ENCODE measurements at regions not wholly inside any gene's neighbourhood (a gene's known extent, or its start where the extent isn't known, plus 50 kb on each side); places are given as distances from the start of the nearest gene placed in this dataset.
"Not testable (repeated sequence)": the region's sequence is repeated elsewhere in the genome, so short reads cannot be mapped to it uniquely, and the experiment has no call there.

DNA sequence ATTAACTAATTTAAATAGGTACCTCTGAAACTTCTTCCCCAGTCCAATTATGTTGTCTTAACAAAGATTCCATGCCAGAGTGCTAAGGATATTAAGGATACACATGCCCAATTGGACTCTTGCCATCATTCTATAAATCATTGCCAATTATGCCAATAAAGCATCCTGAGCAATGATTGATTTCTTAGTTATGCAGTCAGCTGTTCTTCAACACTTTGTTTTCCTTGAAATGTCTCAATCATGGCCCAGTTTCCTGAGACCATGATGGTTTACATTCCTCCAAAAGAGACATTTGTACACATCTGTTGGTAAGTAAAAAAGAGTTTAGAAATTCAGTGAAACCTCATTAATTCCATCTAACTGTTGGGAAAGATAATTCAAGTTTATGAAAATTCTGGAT, 180.4 kb upstream of the PKN2 start:
- Histone ChIP-seq H3K36me3 (no peaks in the 10 kb centered on the region), H3K9me3 (no peaks in the 10 kb centered on the region), H3K27ac (no peak overlapping the region), H3K4me1 (no peaks in the 10 kb centered on the region), H3K27me3 (no peaks in the 10 kb centered on the region), H3K4me3 (no peak overlapping the region)
- in situ Hi-C loops (cut with MboI; ENCODE audit: low pct_ligation_motif_present in 1 of 4, low pct_unique_long_range_greater_than_20kb in 1 of 4, low sequenced_read_pairs in 3 of 4): no loop called here
- intact Hi-C loops (cut with DNase I; ENCODE audit: low total_unique reads): no loop called here
- TF ChIP-seq EP300 (IDR thresholded peaks at IDR 0.05; ENCODE audit: low read depth) (no peak), POLR2A (IDR thresholded peaks at IDR 0.05) (no peak), POLR2AphosphoS5 (IDR thresholded peaks at IDR 0.05) (no peak)
- TF ChIP-seq, protein P1, sequence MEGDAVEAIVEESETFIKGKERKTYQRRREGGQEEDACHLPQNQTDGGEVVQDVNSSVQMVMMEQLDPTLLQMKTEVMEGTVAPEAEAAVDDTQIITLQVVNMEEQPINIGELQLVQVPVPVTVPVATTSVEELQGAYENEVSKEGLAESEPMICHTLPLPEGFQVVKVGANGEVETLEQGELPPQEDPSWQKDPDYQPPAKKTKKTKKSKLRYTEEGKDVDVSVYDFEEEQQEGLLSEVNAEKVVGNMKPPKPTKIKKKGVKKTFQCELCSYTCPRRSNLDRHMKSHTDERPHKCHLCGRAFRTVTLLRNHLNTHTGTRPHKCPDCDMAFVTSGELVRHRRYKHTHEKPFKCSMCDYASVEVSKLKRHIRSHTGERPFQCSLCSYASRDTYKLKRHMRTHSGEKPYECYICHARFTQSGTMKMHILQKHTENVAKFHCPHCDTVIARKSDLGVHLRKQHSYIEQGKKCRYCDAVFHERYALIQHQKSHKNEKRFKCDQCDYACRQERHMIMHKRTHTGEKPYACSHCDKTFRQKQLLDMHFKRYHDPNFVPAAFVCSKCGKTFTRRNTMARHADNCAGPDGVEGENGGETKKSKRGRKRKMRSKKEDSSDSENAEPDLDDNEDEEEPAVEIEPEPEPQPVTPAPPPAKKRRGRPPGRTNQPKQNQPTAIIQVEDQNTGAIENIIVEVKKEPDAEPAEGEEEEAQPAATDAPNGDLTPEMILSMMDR (IDR thresholded peaks at IDR 0.05): no peak
- DNase-seq: no peak

DNA sequence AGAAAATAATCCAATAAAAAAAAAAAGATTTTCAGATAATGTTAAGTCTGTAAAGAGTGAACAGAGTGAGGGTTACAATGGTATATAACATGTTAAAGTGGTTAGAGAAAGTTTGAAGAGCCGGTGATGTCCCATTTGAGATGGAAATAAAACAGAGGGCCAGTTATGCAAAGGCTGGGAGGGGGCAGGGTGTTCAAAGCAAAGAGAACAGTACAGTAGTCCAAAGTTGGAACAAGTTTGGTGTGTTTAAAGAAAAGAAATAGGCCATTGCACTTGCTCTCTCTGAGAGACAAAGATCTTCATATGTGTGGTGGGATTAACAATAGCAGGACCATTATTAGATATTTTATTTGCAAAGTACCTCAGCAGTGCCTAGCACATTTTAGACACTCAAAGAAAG, 179.5 kb upstream of the PKN2 start:
- TF ChIP-seq EP300 (IDR thresholded peaks at IDR 0.05; ENCODE audit: low read depth): no peak
- TF ChIP-seq, protein P1 (IDR thresholded peaks at IDR 0.05): no peak
- TF ChIP-seq POLR2AphosphoS5 (IDR thresholded peaks at IDR 0.05): no peak
- TF ChIP-seq POLR2A (IDR thresholded peaks at IDR 0.05): no peak
- in situ Hi-C loops (cut with MboI; ENCODE audit: low pct_ligation_motif_present in 1 of 4, low pct_unique_long_range_greater_than_20kb in 1 of 4, low sequenced_read_pairs in 3 of 4): no loop called here
- Histone ChIP-seq H3K4me1 (no peaks in the 10 kb centered on the region), H3K4me3 (no peak overlapping the region), H3K27me3 (no peaks in the 10 kb centered on the region), H3K36me3 (no peaks in the 10 kb centered on the region), H3K27ac (no peak overlapping the region), H3K9me3 (no peaks in the 10 kb centered on the region)
- intact Hi-C loops (cut with DNase I; ENCODE audit: low total_unique reads): no loop called here
- no peak for DNase-seq
- WGBS, 2 donors (ENCODE audit: low coverage in 1 of 2): 71 to 77% methylated on average over 1 of the region's 1 CpG

DNA sequence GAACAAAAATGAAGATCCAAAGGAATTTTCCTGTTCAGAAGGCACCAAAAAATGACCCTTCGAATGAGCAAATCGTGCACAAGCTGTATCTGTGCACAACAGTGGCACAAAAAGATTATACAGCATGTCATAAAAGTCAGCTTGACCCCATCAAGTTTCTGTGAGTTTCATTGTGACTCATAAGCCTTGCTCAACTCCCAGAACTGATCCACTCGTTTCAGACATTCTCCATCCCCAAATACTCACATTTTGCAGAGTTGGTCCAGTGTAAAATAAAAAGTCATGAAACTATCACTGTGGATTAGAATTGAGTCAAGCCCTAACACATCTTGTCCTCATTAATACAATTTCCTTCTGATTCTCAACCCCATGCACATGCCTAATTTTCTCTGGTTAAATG, 174.7 kb upstream of the PKN2 start:
- WGBS, 2 donors (ENCODE audit: low coverage in 1 of 2): 37 to 54% methylated on average over 3 of the region's 3 CpGs
- in situ Hi-C loops (cut with MboI; ENCODE audit: low pct_ligation_motif_present in 1 of 4, low pct_unique_long_range_greater_than_20kb in 1 of 4, low sequenced_read_pairs in 3 of 4) (no loop called here), intact Hi-C loops (cut with DNase I; ENCODE audit: low total_unique reads) (no loop called here)

DNA sequence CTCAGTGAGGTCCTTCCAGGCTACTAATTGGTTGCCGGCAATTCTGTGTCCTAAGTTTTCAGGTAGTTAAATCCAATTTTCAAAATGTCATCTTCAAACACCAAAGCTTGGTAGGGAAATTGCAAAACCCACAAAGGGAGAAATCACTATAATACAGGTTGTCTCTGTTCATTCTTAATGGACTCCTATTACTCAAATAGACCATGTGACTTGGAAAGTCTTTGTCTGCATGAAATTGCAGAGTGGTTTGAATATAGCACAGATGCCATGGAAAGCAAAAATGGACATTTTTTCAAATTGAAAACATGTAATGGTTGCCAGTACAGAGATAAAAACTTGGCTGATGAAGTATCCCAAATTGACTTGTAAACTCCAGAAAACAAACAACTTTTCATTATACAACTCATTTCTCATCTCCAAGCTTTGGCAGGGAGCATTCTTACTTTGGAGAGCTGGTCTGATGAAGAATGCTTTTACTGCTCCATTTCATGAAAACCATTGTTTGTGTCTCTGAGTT, 169.5 kb upstream of the PKN2 start:
- in situ Hi-C loops (cut with MboI; ENCODE audit: low pct_ligation_motif_present in 1 of 4, low pct_unique_long_range_greater_than_20kb in 1 of 4, low sequenced_read_pairs in 3 of 4) (no loop called here), intact Hi-C loops (cut with DNase I; ENCODE audit: low total_unique reads) (no loop called here)
- Histone ChIP-seq H3K27ac (no peak overlapping the region), H3K27me3 (no peaks in the 10 kb centered on the region), H3K36me3 (no peaks in the 10 kb centered on the region), H3K4me3 (no peak overlapping the region), H3K4me1 (peaks cover 0 to 3% (median 0%) of the 10 kb centered on the region in 4 donors), H3K9me3 (no peaks in the 10 kb centered on the region)
- 88 to 92% methylated on average over 1 of the region's 1 CpG for WGBS, 2 donors (ENCODE audit: low coverage in 1 of 2)
- no peak for TF ChIP-seq EP300 (IDR thresholded peaks at IDR 0.05; ENCODE audit: low read depth)
- no peak for TF ChIP-seq POLR2A (IDR thresholded peaks at IDR 0.05)
- no peak for TF ChIP-seq POLR2AphosphoS5 (IDR thresholded peaks at IDR 0.05)
- TF ChIP-seq, protein P1 (IDR thresholded peaks at IDR 0.05): no peak
- no peak for DNase-seq

More for the DNA sequence above, 174.7 kb upstream of the PKN2 start:
- H3K27ac ChIP-seq: no peak overlapping the region
- H3K36me3 ChIP-seq: no peaks in the 10 kb centered on the region
- no peaks in the 10 kb centered on the region for H3K4me1 ChIP-seq
- no peak for DNase-seq
- TF ChIP-seq POLR2AphosphoS5 (IDR thresholded peaks at IDR 0.05) (no peak), POLR2A (IDR thresholded peaks at IDR 0.05) (no peak), EP300 (IDR thresholded peaks at IDR 0.05; ENCODE audit: low read depth) (no peak)
- TF ChIP-seq, protein P1 (IDR thresholded peaks at IDR 0.05): no peak
- no peaks in the 10 kb centered on the region for H3K9me3 ChIP-seq
- H3K27me3 ChIP-seq: no peaks in the 10 kb centered on the region
- no peak overlapping the region for H3K4me3 ChIP-seq

DNA sequence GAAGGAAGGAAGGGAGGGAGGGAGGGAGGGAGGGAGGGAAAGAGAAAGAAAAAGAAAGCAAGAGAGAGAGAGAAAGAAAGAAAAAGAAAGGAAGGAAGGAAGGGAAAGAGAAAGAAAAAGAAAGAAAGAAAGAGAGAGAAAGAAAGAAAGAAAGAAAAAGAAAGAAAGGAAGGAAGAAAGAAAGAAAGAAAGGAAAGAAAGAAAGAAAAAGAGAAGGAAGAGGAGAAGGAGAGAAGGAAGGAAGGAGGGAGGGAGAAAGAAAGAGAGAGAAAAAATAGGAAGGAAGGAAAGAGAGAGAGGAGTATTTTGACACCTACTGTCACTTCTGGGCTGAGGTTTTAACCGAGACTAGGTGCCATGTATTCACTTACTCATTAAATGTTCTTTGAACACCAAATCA, 166.6 kb upstream of the PKN2 start:
- intact Hi-C loops (cut with DNase I; ENCODE audit: low total_unique reads): not testable (repeated sequence)

More for the DNA sequence above, 166.6 kb upstream of the PKN2 start:
- DNase-seq; H3K27me3 ChIP-seq; in situ Hi-C loops (cut with MboI; ENCODE audit: low pct_ligation_motif_present in 1 of 4, low pct_unique_long_range_greater_than_20kb in 1 of 4, low sequenced_read_pairs in 3 of 4); H3K4me3 ChIP-seq; H3K36me3 ChIP-seq; H3K9me3 ChIP-seq; H3K4me1 ChIP-seq; H3K27ac ChIP-seq: not testable (repeated sequence)
- WGBS, 2 donors (ENCODE audit: low coverage in 1 of 2): 91 to 100% methylated on average over 1 of the region's 1 CpG
